G401.6 (cell line): ENCODE measurements at regions not wholly inside any gene's neighbourhood (a gene's known extent, or its start where the extent isn't known, plus 50 kb on each side); places are given as distances from the start of the nearest gene placed in this dataset.
"Not testable (repeated sequence)": the region's sequence is repeated elsewhere in the genome, so short reads cannot be mapped to it uniquely, and the experiment has no call there.

Experiments used
- FAIRE-seq: peaks from 2 replicates; lab custom pipeline; 2012; peaks lifted over from hg19 to GRCh38; lab: Jason Lieb, UNC

DNA sequence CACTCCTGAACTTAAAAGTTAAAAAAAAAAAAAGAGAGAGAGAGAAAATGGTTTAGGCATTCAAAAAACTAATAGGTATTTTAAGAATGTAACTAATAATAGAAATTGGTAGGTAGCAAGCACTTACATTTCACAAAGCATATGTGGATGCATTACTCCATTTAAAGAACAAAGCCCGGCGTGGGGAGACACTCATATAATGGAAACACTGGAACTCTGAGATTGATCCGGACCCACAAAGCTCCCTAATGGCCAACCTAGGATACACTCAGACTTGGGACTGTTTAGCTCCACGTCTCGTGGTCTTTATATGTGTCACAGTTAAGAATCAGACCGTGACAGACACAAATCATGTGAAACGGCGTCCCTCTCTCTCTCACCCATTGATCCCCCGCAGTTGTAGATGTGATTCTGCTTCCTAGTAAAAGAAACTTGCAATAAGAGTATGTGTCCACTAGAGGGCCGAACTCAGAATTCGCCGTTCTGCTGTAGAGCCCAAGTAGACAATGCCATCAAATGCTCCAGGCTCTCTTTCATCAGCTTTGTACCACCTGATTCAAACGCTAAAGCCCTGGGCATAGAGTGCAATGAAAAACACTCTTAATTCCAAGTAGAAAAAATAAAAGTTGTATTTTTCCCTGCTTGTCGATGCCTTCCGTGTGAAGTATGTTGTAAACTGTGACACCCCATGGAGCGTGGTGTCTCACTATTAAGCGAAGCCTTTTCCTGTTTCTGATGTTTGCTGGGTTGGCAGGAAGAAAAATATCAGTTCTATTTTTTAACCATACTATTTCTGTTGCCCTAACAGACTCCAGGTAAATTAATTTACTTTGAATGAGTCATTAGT, 429.0 kb upstream of the MTPN start:
- FAIRE-seq, result peak; percentile 17

DNA sequence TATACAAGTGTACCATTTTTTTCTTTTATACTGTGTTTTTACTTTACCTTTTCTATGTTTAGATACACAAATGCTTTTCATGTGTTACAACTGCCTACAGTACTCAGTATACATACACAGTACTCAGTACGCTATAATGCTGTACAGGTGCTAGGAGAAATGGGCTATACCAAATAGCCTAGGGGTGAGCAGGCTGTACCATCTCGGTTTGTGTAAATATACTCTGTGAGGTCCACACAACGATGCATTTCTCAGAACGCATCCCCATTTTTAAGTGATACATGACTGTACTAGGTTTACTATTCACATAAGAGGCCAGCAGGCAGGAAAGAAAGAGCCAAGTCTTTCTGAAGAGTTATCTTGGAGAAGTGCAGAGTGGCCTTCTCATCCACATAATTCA, 426.4 kb upstream of the MTPN start:
- no peak for FAIRE-seq

DNA sequence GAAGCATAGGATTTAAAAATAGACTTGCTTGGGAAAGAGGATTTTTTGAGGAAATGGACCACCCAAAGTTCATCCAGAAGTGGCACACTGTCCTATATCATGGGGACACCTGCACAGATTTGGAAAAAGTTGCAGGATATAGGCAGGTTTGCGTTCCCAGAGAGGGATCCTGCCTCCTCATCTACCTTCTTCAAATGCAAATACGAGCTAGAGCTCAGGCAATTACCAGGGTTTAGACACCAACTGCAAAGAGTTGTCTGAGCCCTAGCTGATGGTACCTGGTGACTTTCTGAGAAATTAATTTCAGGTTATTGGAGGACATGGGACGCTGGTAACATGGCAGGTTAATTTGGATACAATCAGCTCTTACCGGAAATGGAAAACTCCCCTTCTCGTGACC, 423.7 kb upstream of the MTPN start:
- no peak for FAIRE-seq

DNA sequence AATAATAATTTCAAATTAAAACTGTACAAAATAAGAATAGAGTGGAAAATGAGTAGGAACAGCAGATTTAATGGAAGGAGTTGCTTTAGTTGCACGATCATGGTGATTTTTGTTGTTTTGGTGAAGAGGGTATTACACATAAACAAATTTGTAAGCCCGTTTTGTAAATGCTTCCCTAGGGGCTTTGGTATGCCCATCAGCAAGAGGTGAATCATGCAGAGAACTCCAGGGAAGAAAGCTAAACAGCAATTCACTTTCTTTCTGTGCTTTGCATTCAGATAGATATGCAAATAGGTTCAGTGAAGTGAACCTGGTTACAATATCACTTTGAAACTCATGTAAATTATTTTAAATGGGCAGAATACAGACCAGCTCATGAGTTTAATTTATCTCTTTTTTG, 422.2 kb upstream of the MTPN start:
- FAIRE-seq, result no peak

DNA sequence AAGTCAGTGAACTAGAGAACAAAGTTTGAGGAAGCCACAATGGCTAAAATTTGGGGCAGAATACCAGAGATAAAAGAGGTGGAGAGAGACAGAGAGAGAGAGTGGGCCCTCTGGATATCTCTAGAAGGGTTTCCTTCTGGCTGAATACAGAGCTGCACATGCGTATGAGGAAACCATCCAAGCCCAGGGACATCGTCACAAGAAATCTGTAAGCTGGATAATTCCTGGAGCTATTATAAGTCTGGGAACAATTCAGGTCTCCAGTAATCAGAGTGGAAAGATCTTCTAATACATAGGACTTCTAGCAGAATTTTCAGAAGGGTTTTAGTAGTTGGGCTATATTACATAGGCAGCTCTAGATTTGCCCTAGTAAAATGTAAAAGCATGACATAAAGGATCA, 415.7 kb upstream of the MTPN start:
- no peak for FAIRE-seq

DNA sequence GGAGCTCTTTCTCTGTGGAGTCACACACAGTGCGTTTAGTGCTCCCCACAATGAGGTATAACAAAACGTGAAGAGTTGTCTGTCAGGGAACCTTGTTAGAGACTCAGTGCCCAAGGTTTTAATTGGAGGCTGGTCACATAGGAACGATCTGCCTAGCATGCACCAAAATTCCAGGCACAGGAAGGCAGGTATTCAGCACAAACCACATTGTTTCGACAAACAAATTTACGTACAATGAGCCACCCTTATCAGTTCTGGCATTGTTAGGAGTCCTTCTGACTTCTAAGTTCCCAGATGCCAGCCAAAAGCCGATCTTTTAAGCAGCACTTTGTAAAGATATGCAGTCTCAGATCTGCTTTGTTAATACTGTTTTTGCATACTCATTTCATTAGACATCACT, 414.2 kb upstream of the MTPN start:
- no peak for FAIRE-seq

DNA sequence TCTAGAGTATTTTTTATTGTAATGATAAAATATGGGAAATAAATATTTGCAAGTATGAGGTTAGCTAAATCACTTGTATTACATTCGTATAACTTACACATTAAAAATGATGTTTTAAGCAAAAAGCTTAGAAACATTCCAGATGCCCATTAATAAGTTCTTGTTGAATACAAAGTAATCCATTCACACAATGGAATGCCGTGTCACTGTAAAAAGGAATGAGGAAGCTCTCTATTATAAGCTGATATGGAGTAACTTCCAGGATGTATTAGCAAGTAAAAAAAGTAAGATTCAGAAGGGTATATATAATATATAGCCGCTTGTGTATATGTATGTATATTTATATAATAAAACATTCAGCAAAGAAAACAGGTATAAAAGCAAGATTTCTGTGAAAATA, 412.8 kb upstream of the MTPN start:
- no peak for FAIRE-seq

DNA sequence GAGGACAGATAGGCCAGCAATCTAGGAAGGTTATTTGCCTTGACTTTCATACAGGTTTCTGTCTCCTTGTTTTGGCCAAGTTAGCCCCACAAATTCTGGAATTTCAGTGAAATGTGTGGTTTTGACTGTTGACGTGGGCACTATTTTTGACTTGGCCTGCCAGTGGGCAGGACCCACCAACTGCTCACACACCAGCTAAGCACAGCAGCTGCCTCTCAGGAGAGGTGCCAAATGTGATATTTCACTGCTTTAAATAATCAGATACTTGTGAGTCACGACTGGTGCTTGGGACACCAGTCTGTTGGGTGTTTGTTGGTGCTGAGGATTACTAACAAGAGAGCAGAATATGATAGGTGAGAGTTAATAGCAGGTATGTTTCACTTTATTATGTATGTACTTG, 409.7 kb upstream of the MTPN start:
- no peak for FAIRE-seq

DNA sequence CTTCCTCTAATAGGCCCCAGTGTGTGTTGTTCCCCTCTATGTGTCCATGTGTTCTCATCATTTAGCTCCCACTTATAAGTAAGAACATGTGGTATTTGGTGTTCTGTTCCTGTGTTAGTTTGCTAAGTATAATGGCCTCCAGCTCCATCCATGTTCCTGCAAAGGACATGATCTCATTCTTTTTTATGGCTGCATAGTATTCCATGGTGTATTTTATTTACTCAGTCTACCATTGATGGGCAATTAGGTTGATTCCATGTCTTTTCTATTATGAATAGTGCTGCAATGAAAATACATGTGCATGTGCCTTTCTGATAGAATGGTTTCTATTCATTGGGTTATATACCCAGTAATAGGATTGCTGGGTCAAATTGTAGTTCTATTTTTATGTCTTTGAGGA, 394.2 kb upstream of the MTPN start:
- FAIRE-seq, result not testable (repeated sequence)

DNA sequence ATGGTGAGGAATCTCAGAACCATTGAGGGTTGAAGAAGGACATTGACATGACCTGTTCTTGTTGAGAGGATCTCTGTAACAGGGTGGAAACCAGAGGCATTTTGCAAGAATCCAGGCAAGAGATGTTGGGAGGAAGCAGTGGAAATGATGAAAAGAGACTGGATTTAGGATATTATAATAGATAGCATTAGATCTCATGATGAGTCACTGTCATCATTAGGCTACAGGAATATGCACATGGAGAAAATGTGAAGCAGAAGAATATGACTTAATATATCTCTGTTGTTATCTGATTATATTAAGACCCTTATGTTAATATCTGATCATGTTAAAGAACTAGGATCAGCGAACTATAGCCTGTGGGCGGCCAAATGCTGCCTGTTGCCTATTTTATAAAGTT, 393.0 kb upstream of the MTPN start:
- no peak for FAIRE-seq

DNA sequence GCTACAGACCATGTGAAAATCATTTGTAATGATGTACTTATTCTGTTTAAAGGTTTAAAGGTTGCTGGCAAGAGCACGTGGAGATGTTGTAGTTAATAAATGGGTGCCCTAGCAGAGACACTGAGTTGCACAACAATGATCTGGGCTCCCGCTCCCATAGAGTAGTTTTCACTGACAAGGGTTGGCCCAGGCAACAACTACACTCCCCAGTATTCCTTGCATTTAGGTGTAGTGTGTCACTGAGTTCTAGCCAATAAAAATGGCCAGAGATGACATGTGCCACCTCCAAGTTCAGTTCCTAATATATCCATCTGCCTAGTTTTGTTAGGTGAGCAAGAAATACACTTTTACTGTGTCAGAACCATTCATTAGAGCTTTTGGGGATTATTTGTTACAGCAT, 392.1 kb upstream of the MTPN start:
- FAIRE-seq, result no peak

DNA sequence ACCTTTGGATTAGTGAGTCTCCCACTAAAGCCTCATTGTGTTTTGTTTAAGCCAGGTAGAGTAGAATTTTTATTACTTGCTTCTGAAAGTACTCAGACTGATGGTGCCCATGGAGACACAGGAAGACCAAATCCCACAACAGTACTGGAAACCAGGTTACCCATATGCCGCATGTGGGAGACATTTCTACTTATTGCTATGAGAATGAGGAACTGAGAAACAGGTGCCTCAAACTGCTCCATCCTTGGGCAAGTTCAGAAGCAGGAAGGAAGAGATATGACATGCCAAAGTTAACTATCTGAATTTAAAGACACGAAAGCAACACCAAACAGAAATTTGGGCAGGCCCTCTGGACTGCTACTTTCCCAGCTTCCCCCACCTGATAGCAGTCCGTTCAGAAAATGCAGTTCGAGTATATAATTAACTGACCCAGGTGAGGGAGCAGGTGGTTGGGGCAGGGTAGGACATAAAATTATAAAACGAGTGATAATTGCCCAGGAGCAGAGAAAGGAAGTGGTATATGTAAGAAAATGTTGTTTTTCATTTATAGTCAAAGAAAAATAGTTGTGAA, 382.3 kb upstream of the MTPN start:
- FAIRE-seq, result no peak

DNA sequence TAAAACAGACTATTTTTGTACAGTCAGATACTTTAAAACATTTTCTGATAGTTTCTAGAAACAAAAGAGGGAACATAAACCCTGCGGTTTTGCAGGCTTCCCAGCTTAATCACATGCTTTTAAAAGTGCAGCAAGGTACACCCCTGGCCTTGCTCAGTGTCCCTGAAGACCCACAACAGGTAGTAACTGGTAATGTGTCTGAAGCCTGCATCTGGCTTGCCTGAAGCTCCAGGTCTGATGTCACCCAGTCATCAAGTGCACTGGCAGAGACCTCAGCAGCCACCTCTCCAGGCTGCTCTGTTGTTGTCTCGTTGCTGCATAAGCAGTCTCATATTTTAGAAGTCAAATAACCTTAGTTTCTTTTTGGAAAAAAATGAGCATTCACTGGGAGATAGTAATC, 376.1 kb upstream of the MTPN start:
- FAIRE-seq, result no peak

DNA sequence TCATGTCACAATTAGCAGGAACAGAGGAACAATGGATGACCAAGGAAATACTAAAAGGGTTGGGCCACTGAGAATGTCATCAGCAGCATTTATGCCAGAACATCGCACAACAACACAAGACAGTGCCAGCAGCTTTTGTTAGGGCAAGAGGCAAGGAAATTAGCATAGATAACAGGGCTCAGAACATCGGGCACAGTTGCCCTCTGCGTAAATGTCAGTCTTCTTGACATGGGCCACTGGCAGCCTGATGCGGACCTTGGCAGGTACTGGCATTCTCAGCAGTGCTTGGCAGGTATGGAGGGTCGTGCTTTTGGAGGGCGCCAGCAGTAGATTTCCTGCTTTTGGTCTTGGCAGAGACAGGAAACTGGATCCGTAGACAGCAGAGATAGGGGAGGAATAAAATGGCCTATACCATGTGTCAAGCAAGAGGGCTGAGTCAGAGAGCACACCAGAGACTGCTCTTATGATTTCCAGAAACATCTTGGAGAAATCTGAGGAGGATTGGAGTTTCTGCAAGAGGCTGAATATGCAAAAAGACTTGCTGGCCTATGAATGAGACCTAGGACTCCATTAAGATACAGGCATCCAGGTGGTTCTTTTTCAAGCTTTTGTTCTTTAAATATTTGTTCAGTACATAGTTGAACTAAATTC, 371.5 kb upstream of the MTPN start:
- no peak for FAIRE-seq

DNA sequence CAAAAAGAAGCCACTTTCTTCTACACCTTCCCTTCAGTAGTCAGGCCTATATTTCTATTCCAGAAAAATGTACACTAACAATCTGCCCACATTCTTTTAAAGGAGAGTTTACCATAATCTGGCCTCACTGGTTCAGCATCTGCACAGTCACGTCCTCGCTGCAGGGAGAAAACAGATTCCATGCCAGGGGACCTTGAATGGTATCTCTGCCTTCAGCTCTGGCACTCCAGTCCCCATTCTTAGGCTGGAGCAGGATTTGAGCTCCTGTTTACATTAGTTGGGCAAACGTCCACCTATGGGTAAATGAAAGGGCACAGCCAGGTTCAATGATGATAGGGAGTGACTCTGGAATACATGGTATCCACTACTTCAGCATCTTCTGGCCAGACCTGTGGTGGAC, 371.0 kb upstream of the MTPN start:
- no peak for FAIRE-seq

DNA sequence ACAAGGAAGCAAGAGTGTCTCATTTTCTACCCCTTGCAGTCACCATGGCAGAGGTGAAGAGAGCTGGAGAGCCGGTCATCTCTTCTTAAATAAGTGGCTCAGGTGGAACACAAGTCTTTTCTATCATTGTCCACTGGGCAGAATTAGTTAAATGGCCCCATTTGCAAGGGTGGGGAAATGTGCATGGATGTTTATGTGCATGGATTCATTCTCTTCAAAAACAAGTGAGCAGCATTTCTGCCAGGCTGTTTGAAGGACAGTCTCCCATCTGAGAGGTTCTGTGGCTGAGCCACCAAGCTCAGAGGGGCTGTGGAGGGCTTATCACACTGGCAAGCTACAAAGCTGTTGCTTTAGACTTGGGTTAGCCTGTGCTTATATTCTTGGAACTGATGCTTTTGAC, 370.3 kb upstream of the MTPN start:
- FAIRE-seq, result no peak

DNA sequence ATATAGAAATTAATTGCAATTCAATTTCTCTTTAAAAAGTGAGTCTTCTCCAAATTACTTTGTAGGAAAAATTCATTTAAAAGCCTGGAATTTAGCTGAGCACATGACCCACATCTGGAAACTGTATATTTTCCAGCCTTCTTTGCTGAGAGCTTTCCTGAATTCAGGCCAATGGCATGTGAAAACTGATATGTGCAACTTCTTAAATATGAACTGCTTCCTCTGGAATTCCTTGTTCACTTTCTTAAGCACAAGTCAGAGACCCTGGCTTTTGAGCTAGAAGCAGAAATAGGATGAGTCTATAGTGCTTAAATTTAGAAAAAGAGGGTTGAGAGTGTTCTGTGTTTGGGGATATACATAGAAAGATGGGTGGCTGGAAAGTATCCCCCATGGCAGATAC, 365.1 kb upstream of the MTPN start:
- no peak for FAIRE-seq

DNA sequence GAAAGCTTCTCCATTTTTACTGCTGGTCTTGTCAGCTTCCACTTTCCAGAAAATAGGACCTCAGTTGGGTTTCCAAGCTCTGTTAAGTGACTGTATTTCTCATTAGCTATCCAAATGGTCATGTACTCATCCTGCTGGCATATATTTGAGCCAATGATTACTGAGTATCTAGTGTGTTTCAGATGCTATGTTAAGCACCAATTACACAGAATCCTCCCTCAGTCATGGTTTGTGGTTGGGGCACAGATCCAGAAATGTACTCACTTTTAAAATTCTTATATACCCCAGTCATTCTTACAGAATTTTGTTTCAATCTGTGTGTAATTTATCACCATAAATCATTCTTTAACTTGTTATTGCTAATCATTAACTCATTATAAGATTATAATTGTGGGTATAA, 362.3 kb upstream of the MTPN start:
- FAIRE-seq, result no peak

DNA sequence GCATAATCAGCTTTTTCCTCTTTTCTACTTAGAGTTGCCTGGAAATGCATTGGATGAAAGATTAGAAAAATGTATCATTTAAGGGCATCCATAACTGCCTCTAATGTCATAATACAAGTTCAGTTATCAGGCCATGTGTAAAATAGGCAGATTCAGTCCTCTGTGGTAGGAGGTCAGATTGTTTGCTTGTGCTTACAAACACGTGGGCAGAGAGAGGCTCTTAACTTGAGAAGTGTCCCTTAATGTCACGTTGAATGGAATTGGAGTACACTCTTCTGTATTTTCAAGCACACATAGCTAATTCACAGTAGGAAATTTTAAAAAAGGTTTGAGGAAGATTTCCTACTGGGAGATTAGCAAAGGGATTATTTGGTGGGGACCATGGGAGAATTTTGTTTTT, 359.8 kb upstream of the MTPN start:
- FAIRE-seq, result no peak

DNA sequence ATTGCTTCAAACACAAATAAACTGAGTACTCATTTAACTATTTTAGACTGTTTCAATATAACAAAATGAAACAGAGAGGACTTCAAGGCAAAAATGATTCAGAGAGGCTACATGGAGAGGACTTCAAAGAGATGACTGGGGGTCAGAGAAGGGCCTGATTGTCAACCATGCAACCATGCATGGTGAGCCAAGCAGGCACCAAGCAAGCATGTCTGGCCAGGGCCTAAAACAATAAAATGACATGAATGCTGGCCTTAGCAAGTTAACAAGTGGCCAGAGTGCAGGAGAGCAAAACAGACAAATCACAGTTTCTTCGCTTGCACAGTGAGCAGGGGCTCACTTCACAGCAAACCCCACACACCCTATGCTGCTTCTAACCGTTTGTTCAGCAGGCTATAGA, 356.5 kb upstream of the MTPN start:
- no peak for FAIRE-seq

DNA sequence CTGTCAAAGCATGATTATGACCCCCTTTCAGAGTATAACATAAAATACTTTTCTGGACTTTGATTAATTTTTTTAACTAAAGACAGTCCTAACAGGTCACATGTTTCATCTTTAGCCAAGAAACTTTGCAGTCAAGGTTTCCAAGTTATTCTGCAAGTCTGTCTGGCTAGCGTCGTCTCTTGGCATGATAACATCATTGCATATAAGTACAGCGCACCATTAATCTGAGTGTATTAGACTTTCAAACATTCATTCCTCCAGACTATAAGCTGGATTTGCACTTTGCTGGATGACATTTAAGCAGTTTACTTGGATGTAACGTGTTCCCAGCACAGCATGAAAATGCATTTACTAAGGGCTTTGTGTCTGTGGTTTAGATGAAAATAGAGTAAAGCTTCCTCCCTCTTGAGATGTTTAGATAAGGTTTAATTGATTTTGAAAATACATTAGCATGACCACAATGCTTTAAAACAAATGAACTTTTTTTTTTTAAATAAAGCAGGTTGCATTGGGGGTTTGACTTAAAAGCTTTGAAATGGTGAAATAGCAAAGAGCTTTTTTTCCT, 349.0 kb upstream of the MTPN start:
- no peak for FAIRE-seq

DNA sequence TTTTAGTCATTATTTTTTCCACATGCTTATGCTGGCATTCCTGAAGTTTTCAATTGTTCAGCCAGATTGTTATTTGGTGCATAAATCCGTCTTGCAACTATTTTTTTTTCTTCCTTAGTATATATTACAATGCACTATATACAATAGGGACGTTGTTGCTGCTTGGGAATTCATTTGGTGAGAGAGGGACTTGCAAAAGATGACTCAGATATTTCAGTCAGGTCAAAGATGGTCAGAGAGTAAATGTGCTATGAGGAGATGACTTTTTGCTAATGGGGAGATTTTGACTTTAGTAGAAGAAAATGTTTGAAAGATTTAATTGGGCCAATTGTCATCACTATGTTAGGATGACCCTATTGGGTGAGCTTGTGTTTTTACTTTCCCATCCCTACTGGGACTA, 348.4 kb upstream of the MTPN start:
- no peak for FAIRE-seq

DNA sequence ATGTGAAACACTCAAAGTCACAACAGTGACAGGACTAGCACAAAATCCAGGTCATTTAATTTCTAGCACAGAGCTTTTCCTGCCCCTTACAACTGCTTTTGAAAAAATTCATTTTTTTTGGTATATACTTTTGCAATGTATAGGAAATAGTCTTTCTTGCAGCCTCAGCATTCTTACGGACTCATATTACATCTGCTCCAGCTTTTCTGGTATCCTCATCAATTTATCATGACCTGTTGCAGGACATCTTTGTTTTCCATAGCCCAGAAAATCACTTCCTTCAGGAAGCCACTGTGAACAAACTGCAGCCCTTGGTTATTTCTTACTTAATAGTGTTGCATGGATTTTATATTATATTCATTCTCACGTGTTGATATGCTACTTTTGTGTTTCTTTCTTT, 347.9 kb upstream of the MTPN start:
- no peak for FAIRE-seq
